Stimulated activated CD4-positive, alpha-beta T cell treated with anti-CD3 and anti-CD28 coated beads, Interleukin-1b, Interleukin-23, amount 100 ng/mL, for 1 hour (primary cell): ENCODE measurements at regions not wholly inside any gene's neighbourhood (a gene's known extent, or its start where the extent isn't known, plus 50 kb on each side); places are given as distances from the start of the nearest gene placed in this dataset.
A peak's percentile ranks its signal among the peaks of the same experiment; 100 is the strongest.

ENCODE experiments used
- DNase-seq, 2 donors: peaks; one replicate each; pipeline ENCODE4 v3.0.0-alpha.2; 2020; ENCODE audit warnings: low read depth in 2 of 2

DNA sequence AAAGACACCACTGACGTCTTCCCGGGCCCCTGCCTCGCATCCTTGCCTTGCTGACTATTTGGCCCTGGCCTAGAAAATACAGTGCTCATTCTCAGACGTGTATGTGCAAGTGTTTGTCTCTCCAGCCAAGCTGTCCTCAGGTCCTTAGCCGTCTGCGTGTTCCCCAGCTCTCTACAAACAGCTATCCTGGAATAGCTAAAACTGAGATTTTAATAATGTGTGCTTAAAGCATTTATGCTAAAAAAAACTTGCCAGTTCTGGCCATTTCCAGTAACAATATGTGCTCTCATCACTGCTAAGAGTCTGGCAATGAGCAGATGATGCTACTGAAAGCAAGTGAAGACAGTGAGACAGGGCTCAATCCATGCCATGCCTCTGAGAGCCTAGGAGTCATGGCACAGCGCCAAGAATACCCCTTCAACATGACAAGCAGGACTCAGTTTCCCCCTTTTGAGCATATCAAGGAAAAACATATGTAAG is 55.7 kb downstream of the IRF2BP2 start:
- DNase-seq: no peak

DNA sequence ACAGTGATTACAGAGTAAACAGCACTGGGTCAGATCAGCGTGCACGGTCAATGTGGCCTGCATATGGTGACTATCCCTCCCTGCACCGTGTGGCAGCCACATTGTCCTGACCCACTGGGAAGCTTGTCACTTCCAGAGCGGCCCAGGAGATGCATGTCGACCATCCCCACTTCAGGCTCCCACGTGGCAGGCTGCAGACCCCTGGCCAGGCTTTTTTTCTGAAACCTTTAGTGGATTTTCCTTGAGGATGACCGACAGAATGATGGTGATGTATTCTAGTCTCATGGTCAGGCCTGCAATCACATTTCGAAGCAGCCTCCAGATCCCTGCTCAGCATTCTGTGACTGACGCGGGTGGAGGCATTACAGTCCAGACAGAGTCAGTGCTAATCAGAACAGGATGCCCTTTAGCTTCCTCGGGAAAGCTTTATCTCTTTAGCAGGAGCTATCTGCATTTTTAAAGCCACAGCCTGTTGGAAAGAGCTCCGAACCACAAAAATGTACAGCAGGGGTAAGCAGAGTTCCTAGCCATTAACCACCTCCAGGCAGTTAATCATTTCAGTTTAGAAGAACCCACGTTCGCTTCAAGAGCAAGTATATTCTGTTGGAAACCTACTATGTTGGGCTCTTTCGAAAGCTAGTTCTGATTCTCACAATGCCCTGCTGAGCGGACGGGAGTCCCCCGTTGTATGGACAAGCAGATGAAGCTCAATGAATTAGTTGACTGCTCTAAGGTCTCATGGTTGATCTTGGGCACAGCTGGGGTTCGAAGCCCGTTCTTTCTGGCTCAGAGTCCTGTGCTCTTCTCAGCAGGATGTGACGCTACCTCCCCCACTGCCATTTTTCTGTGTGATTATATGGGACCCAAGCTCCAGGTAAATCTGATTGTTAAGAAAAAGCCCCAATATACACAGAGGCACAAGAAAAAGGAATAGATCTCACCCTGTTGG is 56.5 kb downstream of the IRF2BP2 start:
- no peak for DNase-seq

DNA sequence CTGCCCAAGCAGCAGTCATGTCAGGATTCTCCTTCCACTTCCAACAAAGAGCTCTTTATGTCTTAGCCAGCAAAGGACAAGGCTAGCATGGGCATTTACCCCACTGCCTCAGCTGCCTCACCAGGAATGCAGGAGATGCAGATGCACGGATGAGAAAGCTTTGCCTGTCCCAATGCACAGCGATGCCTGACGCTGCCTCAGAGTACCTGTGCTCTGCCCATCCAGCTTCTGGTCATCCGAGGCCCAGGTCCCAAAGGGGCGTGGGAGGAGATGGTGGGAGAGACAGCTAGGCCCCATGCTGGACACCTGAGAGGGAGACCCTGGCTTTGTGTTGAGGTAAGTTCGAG is 59.0 kb downstream of the IRF2BP2 start:
- no peak for DNase-seq

GRCh38 chr1:234550341-234551031 is 59.5 kb downstream of the IRF2BP2 start:
- DNase-seq: no peak

GRCh38 chr1:234549447-234550021 is 60.4 kb downstream of the IRF2BP2 start:
- no peak for DNase-seq

DNA sequence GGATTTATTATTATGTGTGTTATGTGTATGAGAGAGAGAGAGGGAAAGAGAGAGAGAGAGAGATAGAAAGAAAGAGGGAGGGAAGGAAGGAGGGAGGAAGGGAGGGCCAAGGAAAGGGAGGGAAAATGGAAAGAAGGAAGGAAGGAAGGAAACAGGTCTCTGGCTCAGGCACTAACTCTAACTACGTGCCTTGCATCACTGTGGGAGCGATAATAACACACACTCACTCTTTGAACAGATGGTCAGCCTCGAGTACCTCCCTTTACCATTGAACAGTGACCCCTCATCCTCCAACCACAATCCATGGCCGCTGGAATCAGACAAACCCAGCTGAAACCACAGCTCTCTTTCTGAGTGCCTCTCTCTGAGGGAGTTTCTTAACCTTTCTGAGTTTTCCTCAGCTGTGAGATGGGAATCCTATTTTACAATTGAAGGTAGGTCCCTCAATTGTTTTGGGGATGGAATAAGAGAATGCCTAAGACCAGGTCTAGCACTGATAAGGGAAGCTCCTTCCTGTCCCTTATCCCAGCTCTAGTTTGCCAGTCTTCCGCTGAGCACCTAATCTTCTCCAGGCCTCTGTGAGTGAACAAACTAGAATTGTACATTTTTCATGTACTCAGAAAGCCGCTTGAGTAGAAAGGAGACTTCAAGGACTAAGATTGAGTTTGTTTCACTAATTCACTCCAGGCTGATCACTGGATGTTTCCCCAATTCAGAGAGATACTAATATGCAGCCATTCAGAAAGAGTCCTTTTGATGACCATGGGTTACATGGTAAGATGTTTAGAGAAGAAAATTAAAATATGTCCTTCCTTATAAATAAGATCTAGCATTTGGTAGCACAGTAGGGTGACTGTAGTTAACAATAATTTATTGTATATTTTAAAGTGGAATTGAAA is 62.8 kb downstream of the IRF2BP2 start:
- no peak for DNase-seq

- DNase-seq: no peak
Measured at GRCh38 chr1:234546387-234546704, 63.6 kb downstream of the IRF2BP2 start.

DNA sequence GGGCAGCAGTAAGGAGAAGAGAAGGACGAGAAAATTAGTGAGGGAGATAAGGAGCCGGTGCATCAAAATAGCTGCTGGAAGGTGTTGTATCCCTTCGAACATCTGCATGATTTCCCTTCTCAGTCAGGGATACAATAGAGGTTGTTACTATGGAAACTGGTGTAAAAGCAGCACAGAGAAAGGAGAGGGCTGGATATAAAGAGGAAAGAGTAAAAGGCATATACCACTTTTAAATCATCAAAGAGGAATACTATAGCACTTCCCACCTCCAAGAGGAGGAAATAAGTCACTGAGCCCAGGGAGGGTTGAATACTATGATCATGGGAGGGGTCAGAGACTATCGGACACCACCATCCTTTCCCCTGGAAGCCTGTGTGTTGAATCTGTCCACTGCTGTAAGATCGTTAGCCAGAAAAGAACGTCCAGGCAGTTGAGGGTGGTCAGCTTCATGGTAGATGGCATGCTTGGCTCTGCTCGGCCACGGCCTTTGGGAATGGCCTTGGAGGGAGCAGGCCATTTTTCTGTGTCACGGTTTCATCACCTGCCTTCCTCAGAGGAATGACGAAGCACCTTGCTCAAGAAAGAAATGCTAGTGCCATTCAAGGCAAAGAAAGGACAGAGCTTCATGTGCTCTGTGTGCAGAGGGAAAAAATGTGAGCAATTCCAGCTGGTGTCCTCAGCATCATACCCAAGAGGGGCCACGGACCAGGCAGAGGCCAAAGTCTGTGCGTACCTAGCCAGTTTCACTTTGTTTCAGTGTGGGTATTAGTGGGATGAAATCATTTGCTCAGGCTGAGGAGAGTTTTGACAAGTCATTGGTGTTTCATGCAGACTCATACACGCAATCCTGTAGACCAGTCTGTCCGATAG is 64.2 kb downstream of the IRF2BP2 start:
- DNase-seq: no peak

GRCh38 chr1:234544087-234544579 is 65.2 kb upstream of the TARBP1 start:
- DNase-seq: peak in 1 of 2 donors; percentile 23

GRCh38 chr1:234543442-234544086 is 64.6 kb upstream of the TARBP1 start:
- DNase-seq: no peak

- no peak for DNase-seq
Measured at GRCh38 chr1:234542211-234542850, 63.4 kb upstream of the TARBP1 start.

DNA sequence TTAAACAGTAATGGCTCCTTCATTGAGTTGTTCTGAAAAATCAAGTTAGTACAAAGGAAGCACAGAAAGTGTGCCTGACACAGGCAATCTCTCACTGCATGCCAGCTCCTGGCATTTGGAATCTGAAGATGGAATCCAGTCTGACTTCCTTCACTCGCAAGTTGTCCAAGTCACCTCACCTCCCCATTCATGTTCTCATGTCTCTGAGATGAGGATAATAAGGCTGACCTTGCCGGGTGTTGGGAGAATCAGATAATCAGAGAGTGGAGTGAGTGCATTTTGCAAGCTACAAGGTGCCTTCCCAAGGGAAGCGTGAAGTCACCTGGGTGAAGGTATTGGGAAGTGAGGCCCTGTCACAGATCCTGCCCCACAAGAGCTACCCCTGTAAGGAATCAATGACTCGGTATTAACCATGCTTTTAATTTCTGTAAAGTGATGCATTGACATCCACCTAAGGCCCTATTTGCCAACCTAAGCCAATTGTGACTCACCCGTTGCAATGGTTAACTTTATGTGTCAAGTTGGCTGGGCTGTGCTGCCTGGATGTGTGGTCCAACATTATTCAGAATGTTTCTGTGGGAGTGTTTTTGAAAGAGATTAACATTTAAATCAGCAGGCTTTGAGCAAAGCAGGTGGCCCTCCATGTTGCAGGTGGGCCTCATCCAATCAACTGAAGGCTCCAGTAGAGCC is 62.5 kb upstream of the TARBP1 start:
- no peak for DNase-seq

DNA sequence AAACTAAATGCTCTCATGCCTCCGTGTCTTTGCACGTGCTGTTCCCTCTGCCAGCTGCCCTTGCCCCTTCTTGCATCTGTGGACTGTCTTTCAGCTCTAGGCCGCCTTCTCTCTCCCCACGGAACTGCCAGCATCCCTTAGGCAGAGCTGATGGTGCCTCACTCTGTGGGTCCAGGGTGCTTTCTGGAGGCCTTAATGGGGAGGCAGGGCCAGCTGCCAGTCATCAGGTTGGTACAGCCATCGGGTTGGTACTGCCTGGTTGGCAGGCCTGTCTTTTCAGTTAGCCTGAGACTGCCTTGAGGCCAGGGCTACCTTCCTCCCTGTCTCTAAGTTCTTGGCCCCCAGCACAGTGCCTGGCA is 61.4 kb upstream of the TARBP1 start:
- DNase-seq: no peak

- no peak for DNase-seq
Measured at GRCh38 chr1:234539666-234540403, 60.9 kb upstream of the TARBP1 start.

GRCh38 chr1:234538930-234539649 is 60.1 kb upstream of the TARBP1 start:
- no peak for DNase-seq

DNA sequence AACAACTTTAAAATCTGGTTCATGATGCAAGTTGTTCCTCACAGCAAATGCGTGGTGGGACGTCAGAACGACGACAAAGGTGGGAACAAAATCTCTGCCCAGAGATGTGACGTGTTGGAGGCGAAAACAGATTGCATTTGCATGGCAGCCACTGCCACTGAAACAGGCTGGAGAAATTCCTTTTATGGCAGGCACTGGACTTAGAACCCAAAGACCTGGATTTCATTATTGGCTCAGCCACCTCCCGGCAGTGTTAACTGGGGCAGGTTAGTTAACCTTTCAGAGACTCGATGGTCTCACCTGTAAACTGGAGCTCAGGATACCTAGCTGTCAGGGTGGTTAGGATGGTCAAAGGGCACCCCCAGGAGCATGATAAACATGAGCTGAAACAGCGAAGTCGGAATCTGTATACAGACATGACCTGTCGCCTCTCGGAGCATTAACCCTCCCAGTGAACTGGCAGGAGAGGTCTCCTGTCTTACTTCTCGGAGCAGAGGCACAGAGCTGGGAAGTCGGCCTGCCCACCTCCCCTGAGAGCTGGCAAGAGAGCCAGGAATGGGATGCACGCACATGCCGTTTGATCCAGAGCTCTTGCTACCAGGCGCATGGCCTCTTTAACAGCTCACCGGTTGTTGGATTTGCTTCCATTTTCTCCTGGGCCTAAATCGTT is 59.2 kb upstream of the TARBP1 start:
- no peak for DNase-seq

DNA sequence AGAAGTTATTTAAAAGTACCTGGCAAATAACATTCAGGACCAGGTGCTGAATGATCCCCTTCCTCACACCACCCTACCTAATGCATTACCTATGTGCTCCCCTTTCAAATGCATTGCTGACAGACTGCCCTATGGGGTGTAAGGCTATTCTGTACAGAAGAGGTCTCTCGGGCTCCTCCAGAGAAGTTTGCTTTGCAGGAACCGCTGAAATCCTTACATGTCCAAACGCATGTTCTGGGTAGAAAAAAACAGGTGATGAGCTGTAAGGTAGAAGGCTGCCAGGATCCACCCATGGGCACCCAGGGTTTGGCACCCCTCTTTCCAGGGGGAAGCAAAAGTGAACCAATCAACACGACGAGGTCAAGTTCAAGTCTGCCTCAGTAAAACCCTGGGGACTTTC is 58.3 kb upstream of the TARBP1 start:
- DNase-seq: no peak
